HepG2 (cell line): ENCODE measurements at regions not wholly inside any gene's neighbourhood (a gene's known extent, or its start where the extent isn't known, plus 50 kb on each side); places are given as distances from the start of the nearest gene placed in this dataset.

Source experiments
- ATAC-seq: fragments of 200-7000 bp; cut with Tn5 transposase; 3 replicates; pipeline ENCODE4 v1.9.1; 2020; ENCODE audit warnings: mild to moderate bottlenecking, moderate library complexity
- BruUV-seq: library from RNA; stranded (reverse); fragments of 400-500 nt; replicated peaks from 2 replicates; lab custom pipeline; 2021; lab: Mats Ljungman, UMichigan
- CTCF ChIA-PET: fragments of 300-600 bp; formaldehyde crosslinking; extraction: SDS; loops from one replicate; lab custom pipeline; 2021; ENCODE audit warnings: low total read pairs, inconsistent platforms, low intra/inter-chr PET ratio; lab: Yijun Ruan, JAX
- POLR2A ChIA-PET: fragments of 350-600 bp; sonication (Branson Sonifier 250); formaldehyde crosslinking; loops from one replicate; lab custom pipeline; 2020; ENCODE audit warnings: antibody characterized with exemption, inconsistent platforms; lab: Yijun Ruan, JAX
- DNase-seq: peaks from one replicate; pipeline ENCODE4 v3.0.0-alpha.2; 2015; ENCODE audit warnings: low spot score
- FAIRE-seq: peaks from 3 replicates; lab custom pipeline; 2011; peaks lifted over from hg19 to GRCh38; lab: Jason Lieb, UNC
- H2AFZ ChIP-seq: one replicate; pipeline ENCODE4 v1.6.1; 2011; ENCODE audit warnings: low read length, inconsistent platforms
- H3K27ac ChIP-seq: fragments of 300-600 bp; 3 replicates; pipeline ENCODE4 v1.8.0; 2011; ENCODE audit warnings: mixed run types, mild to moderate bottlenecking, mixed read lengths, low read length, inconsistent platforms; ENCODE audit not compliant: insufficient read depth; ENCODE audit errors: extremely low read length
- H3K27me3 ChIP-seq, 2 experiments: fragments of 200-600 bp in 1 of 2; 2 replicates in 1 of 2; 3 replicates in 1 of 2; pipeline versions ENCODE4 v1.6.0 to v1.8.0; 2011; ENCODE audit warnings: low read length in 2 of 2, mild to moderate bottlenecking in 2 of 2, moderate library complexity in 2 of 2, inconsistent platforms in 1 of 2; ENCODE audit not compliant: insufficient read depth in 2 of 2, control insufficient read depth in 1 of 2
- H3K36me3 ChIP-seq, 2 experiments: fragments of 200-600 bp in 1 of 2; replicated peaks in 1 of 2; 2 replicates in 1 of 2; 3 replicates in 1 of 2; pipeline versions ENCODE4 v1.5.1 to v1.8.0; 2011; ENCODE audit warnings: low read length in 2 of 2, inconsistent platforms in 1 of 2; ENCODE audit not compliant: insufficient read depth in 2 of 2, control insufficient read depth in 1 of 2
- H3K4me1 ChIP-seq: 2 replicates; pipeline ENCODE4 v1.5.1; 2012; ENCODE audit warnings: low read length, inconsistent platforms; ENCODE audit not compliant: insufficient read depth
- H3K4me2 ChIP-seq: 2 replicates; pipeline ENCODE4 v1.6.0; 2011; ENCODE audit warnings: low read depth, low read length, inconsistent platforms
- H3K4me3 ChIP-seq, 3 experiments: fragments of 200-600 bp in 1 of 3; sonication (generic), shearing (Covaris generic) in 1 of 3; replicated peaks in 1 of 3; 2 replicates each; pipeline ENCODE4 v1.5.1; 2011 to 2016; ENCODE audit warnings: low read length in 3 of 3, inconsistent platforms in 2 of 3, low read depth in 2 of 3, mild to moderate bottlenecking in 2 of 3, control low read depth in 1 of 3, mixed read lengths in 1 of 3; ENCODE audit not compliant: insufficient read depth in 1 of 3
- H3K79me2 ChIP-seq: one replicate; pipeline ENCODE4 v1.6.1; 2011; ENCODE audit warnings: low read length, inconsistent platforms; ENCODE audit not compliant: insufficient read depth
- H3K9ac ChIP-seq: 2 replicates; pipeline ENCODE4 v1.6.0; 2011; ENCODE audit warnings: mild to moderate bottlenecking, low read depth, low read length, inconsistent platforms; ENCODE audit not compliant: insufficient read depth
- H3K9me3 ChIP-seq: 2 replicates; pipeline ENCODE4 v1.5.1; 2012; ENCODE audit warnings: mild to moderate bottlenecking, low read length
- H4K20me1 ChIP-seq: 2 replicates; pipeline ENCODE4 v1.6.0; 2011; ENCODE audit warnings: inconsistent platforms, mild to moderate bottlenecking, low read length, moderate library complexity; ENCODE audit not compliant: insufficient read depth
- FOXC1 ChIP-seq: sonication (generic); formaldehyde crosslinking; IDR thresholded peaks from 2 replicates; pipeline ENCODE4 v1.8.0; 2022; ENCODE audit warnings: mild to moderate bottlenecking, missing genetic modification reagents, borderline replicate concordance
- HMGXB3 ChIP-seq: sonication (generic); formaldehyde crosslinking; IDR thresholded peaks from 2 replicates; pipeline ENCODE4 v1.4.0; 2020; ENCODE audit warnings: missing genetic modification reagents, borderline replicate concordance
- KDM5A ChIP-seq: fragments of 200-600 bp; sonication (generic); IDR thresholded peaks from 2 replicates; pipeline ENCODE4 v1.7.0; 2018; ENCODE audit warnings: antibody characterized with exemption, mild to moderate bottlenecking, low read length, borderline replicate concordance
- MATR3 ChIP-seq: sonication (generic); formaldehyde crosslinking; IDR thresholded peaks from 2 replicates; pipeline ENCODE4 v1.4.0; 2020; ENCODE audit warnings: missing genetic modification reagents
- NR2F2 ChIP-seq: IDR thresholded peaks from 2 replicates; pipeline ENCODE4 v1.6.1; 2012; ENCODE audit warnings: low read depth, inconsistent platforms, borderline replicate concordance
- PITX1 ChIP-seq: sonication (generic); formaldehyde crosslinking; IDR thresholded peaks from 2 replicates; pipeline ENCODE4 v1.5.1; 2020; ENCODE audit warnings: mild to moderate bottlenecking, missing genetic modification reagents
- TGIF2 ChIP-seq: IDR thresholded peaks from 2 replicates; pipeline ENCODE4 v1.6.1; 2016; ENCODE audit warnings: control low read depth, missing compliant biosample characterization
- ZNF441 ChIP-seq: sonication (generic); formaldehyde crosslinking; IDR thresholded peaks from 2 replicates; pipeline ENCODE4 v1.7.0; 2021; ENCODE audit warnings: missing genetic modification reagents, borderline replicate concordance
- ZNF484 ChIP-seq: sonication (generic); formaldehyde crosslinking; IDR thresholded peaks from 2 replicates; pipeline ENCODE4 v1.5.1; 2020; ENCODE audit warnings: mild to moderate bottlenecking, low read depth, missing genetic modification reagents, borderline replicate concordance
- ZNF501 ChIP-seq: sonication (generic); formaldehyde crosslinking; IDR thresholded peaks from 2 replicates; pipeline ENCODE4 v1.5.1; 2020; ENCODE audit warnings: mild to moderate bottlenecking, moderate library complexity, missing genetic modification reagents
- WGBS: methylation state at CpG from one replicate; pipeline ENCODE4 v1.1.6; 2017; ENCODE audit warnings: low lambda C conversion rate; 5-methylcytosine and 5-hydroxymethylcytosine counted together
- in situ Hi-C: cut with HindIII; loops from 2 replicates; pipeline ENCODE4 v1.10.0; 2017; ENCODE audit warnings: low pct_unique_long_range_greater_than_20kb; ENCODE audit not compliant: extremely low pct_ligation_motif_present
- intact Hi-C: fragments of 100-400 bp; cut with micrococcal nuclease; formaldehyde crosslinking; loops from one replicate; pipeline ENCODE4 v1.10.0; 2022; ENCODE audit not compliant: unreplicated experiment
- TF ChIP-seq, protein P1 (sequence below): sonication (generic); formaldehyde crosslinking; IDR thresholded peaks from 2 replicates; pipeline ENCODE4 v1.5.0; 2020; ENCODE audit warnings: mild to moderate bottlenecking, missing genetic modification reagents

DNA sequence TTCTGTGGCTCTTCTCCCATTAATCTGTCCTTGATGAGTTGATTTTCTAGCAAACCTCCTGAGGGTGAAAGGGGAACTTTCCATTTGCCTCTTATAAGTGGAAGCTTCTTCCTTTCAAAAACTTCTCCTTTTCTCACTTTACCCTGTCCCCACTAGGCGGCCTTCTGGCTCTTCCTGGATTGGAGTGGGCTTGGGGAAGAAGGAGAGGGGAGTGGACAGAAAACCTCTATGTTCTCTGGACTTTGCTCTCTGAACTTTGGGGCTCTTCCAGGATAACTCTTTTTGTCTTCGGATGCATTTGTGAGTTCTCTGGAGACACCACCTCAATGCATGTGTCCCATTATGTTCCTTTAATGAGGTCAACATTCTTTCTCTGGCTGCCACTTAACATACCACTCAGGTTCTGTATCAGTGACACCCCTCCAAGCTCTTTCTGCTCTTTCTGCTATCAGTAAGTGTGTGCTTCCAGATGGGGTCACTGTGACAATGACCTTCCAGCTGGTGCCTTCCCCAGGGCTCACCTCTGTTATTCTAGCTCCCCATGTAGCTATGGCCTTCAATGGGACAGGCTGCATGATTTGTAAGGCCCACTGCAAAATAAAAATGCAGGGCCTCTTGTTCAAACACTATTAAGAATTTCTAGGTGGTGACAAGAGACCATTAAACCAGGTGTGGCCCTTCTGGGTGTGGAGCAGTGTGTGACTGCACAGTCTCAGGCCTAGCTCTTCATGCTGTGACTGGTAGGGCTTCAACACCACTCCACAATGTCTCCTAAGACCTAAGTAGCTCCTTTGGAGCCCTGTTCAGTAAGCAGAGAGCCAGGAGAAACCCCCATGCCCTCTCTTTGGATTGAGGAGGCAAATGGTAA, 389.2 kb downstream of the EFNB2 start:
- intact Hi-C loops (no loop called here), in situ Hi-C loops (no loop called here)
- Histone ChIP-seq H3K27ac (no peak overlapping the region), H3K36me3 (no peaks in the 10 kb centered on the region), H4K20me1 (no peaks in the 10 kb centered on the region), H3K4me3 (no peak overlapping the region), H3K9me3 (no peaks in the 10 kb centered on the region), H2AFZ (no peak overlapping the region), H3K9ac (no peak overlapping the region), H3K4me1 (no peaks in the 10 kb centered on the region), H3K79me2 (no peaks in the 10 kb centered on the region), H3K4me2 (no peak overlapping the region), H3K27me3 (no peaks in the 10 kb centered on the region)
- TF ChIP-seq FOXC1 (CRISPR knock-in tag): no peak
- no peak for ATAC-seq
- FAIRE-seq: no peak
- POLR2A ChIA-PET: no interaction called here
- DNase-seq: no peak
- 0% methylated on average over 2 of the region's 2 CpGs for WGBS
- BruUV-seq: no TSS peak
- CTCF ChIA-PET: no interaction called here

- ChIA-PET CTCF (no interaction called here), POLR2A (no interaction called here)
- H3K4me1 ChIP-seq: no peaks in the 10 kb centered on the region
- no TSS peak for BruUV-seq
- no peaks in the 10 kb centered on the region for H3K9me3 ChIP-seq
- no peaks in the 10 kb centered on the region for H4K20me1 ChIP-seq
- ATAC-seq (no peak), DNase-seq (no peak), FAIRE-seq (no peak)
- in situ Hi-C loops (no loop called here), intact Hi-C loops (no loop called here)
- no peak overlapping the region for H2AFZ ChIP-seq
- no peak overlapping the region for H3K27ac ChIP-seq
- TF ChIP-seq ZNF501 (CRISPR knock-in tag): no peak
- no peak for TF ChIP-seq KDM5A
- TF ChIP-seq HMGXB3 (CRISPR knock-in tag): no peak
- no peak for TF ChIP-seq MATR3 (CRISPR knock-in tag)
- TF ChIP-seq TGIF2 (CRISPR knock-in tag): no peak
- TF ChIP-seq, protein P1, sequence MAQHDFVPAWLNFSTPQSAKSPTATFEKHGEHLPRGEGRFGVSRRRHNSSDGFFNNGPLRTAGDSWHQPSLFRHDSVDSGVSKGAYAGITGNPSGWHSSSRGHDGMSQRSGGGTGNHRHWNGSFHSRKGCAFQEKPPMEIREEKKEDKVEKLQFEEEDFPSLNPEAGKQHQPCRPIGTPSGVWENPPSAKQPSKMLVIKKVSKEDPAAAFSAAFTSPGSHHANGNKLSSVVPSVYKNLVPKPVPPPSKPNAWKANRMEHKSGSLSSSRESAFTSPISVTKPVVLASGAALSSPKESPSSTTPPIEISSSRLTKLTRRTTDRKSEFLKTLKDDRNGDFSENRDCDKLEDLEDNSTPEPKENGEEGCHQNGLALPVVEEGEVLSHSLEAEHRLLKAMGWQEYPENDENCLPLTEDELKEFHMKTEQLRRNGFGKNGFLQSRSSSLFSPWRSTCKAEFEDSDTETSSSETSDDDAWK (CRISPR knock-in tag): no peak
- TF ChIP-seq PITX1: no peak
- no peak for TF ChIP-seq NR2F2
- no peak for TF ChIP-seq ZNF484 (CRISPR knock-in tag)
- TF ChIP-seq ZNF441: no peak
- no peaks in the 10 kb centered on the region for H3K36me3 ChIP-seq
- 31% methylated on average over 1 of the region's 1 CpG for WGBS
- H3K27me3 ChIP-seq: no peaks in the 10 kb centered on the region
- no peak overlapping the region for H3K9ac ChIP-seq
- H3K4me3 ChIP-seq: no peak overlapping the region
- H3K4me2 ChIP-seq: no peak overlapping the region
- H3K79me2 ChIP-seq: no peaks in the 10 kb centered on the region
Measured at GRCh38 chr13:106145070-106145469, 390.4 kb downstream of the EFNB2 start.
